Neural progenitor cell (in vitro differentiated cells): ENCODE measurements at regions not wholly inside any gene's neighbourhood (a gene's known extent, or its start where the extent isn't known, plus 50 kb on each side); places are given as distances from the start of the nearest gene placed in this dataset.

Source experiments
- CTCF ChIP-seq: fragments of 200-600 bp; sonication (generic); IDR thresholded peaks from 2 replicates; pipeline ENCODE4 v1.5.1; 2017; ENCODE audit warnings: antibody characterized with exemption, mild to moderate bottlenecking
- EZH2 ChIP-seq: fragments of 200-600 bp; sonication (generic); IDR thresholded peaks from 2 replicates; pipeline ENCODE4 v1.6.1; 2017; ENCODE audit warnings: antibody characterized with exemption, mild to moderate bottlenecking, moderate library complexity
- EZH2phosphoT487 ChIP-seq: fragments of 200-600 bp; sonication (generic); IDR thresholded peaks from 2 replicates; pipeline ENCODE4 v1.6.1; 2017; ENCODE audit warnings: antibody characterized with exemption

GRCh38 chr6:9851006-9851405 lies 563.9 kb downstream of the TFAP2A start:
- no peak for TF ChIP-seq EZH2phosphoT487
- no peak for TF ChIP-seq CTCF
- no peak for TF ChIP-seq EZH2
